ENCODE measurements at regions not wholly inside any gene's neighbourhood (a gene's known extent, or its start where the extent isn't known, plus 50 kb on each side); places are given as distances from the start of the nearest gene placed in this dataset.
A peak's percentile ranks its signal among the peaks of the same experiment; 100 is the strongest.

DNA sequence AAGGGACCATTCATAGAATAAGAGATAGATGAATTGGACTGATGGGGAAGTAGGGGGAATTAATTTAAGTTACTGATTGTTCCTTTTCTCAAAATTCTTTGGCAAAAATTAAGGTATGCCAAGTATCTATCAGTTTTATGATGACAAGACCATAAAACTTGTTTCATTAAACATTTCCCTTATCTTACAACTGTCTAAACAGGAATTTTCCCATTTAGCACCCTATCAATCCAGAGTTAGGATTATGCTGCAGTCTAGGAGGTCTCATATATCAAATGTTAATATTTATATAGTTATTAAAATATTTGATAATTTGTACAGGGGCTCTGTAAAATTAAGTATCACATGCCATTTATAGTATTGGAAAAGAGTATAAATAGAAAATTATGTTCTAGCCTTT, 51.5 kb upstream of the ARID1B start:
- TF ChIP-seq, protein P1, sequence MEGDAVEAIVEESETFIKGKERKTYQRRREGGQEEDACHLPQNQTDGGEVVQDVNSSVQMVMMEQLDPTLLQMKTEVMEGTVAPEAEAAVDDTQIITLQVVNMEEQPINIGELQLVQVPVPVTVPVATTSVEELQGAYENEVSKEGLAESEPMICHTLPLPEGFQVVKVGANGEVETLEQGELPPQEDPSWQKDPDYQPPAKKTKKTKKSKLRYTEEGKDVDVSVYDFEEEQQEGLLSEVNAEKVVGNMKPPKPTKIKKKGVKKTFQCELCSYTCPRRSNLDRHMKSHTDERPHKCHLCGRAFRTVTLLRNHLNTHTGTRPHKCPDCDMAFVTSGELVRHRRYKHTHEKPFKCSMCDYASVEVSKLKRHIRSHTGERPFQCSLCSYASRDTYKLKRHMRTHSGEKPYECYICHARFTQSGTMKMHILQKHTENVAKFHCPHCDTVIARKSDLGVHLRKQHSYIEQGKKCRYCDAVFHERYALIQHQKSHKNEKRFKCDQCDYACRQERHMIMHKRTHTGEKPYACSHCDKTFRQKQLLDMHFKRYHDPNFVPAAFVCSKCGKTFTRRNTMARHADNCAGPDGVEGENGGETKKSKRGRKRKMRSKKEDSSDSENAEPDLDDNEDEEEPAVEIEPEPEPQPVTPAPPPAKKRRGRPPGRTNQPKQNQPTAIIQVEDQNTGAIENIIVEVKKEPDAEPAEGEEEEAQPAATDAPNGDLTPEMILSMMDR (IDR thresholded peaks at IDR 0.05) = no peak
- TF ChIP-seq POLR2A (IDR thresholded peaks at IDR 0.05) = no peak
- TF ChIP-seq EP300 (IDR thresholded peaks at IDR 0.05) = no peak
- no peak for TF ChIP-seq POLR2AphosphoS5 (IDR thresholded peaks at IDR 0.05)
- no peaks in the 10 kb centered on the region for H3K27me3 ChIP-seq
- DNase-seq (ENCODE audit: low spot score in 2 of 2) = no peak
- H3K9me3 ChIP-seq = no peaks in the 10 kb centered on the region
- peaks cover 15% of the 10 kb centered on the region for H3K4me1 ChIP-seq
- no peak overlapping the region for H3K27ac ChIP-seq
- no peaks in the 10 kb centered on the region for H3K36me3 ChIP-seq
- H3K4me3 ChIP-seq = no peak overlapping the region

DNA sequence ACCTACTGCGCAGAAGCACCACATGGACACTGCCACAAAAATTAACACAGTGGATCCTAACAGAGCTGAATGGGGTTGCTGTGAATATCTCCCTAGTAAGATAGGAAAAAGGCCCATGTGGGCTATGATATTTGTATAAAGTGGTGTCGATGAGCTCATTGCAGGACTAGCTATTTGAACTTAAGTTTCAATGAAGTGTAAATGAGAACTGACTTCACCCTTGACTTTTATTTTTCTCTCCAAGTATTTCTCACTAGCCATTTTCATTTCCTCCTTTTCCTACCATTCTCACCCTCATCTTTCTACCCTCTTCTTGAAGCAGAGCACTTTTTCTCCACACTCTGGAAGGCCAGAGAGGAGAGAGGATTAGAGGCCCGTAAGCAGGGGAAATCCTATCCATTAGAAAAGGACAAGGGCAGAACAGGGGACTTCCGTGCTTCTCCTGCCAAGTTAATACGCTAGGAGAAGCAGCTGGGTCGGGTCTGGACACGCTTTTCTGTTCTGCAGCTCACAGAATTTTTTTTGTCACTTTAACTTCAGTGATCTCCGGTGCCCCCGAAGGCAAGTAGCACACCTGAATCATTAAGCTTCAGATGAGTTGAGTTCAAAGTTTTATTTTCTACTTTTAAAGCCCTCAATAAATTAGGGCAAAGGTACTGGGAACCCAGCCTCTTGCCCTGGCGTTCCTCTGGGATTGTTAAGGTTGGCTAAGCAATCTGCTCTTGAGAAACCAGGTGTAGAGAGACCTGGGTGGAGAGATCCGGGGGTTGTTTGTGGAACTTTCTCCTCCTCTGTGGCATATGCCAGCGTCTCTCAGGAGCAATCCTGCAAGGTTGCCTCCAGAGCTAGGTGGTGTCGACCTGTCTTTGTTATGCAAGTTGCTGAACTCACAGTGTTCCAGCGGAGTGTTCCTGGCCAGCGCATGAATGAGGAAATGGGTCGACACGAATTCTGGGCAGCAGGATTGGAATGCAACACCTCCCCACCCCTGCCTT, 56.2 kb upstream of the ARID1B start:
- peak overlapping the region; percentile 97 for H3K27ac ChIP-seq
- WGBS = 31% methylated on average over 17 of the region's 17 CpGs
- TF ChIP-seq, protein P1 (IDR thresholded peaks at IDR 0.05) = no peak
- TF ChIP-seq POLR2AphosphoS5 (IDR thresholded peaks at IDR 0.05) = no peak
- no peak for TF ChIP-seq POLR2A (IDR thresholded peaks at IDR 0.05)
- H3K27me3 ChIP-seq = no peaks in the 10 kb centered on the region
- H3K36me3 ChIP-seq = no peaks in the 10 kb centered on the region
- no peak for DNase-seq (ENCODE audit: low spot score in 2 of 2)
- H3K4me1 ChIP-seq = peaks cover 39% of the 10 kb centered on the region
- H3K4me3 ChIP-seq = peak overlapping the region; percentile 44
- H3K9me3 ChIP-seq = no peaks in the 10 kb centered on the region

DNA sequence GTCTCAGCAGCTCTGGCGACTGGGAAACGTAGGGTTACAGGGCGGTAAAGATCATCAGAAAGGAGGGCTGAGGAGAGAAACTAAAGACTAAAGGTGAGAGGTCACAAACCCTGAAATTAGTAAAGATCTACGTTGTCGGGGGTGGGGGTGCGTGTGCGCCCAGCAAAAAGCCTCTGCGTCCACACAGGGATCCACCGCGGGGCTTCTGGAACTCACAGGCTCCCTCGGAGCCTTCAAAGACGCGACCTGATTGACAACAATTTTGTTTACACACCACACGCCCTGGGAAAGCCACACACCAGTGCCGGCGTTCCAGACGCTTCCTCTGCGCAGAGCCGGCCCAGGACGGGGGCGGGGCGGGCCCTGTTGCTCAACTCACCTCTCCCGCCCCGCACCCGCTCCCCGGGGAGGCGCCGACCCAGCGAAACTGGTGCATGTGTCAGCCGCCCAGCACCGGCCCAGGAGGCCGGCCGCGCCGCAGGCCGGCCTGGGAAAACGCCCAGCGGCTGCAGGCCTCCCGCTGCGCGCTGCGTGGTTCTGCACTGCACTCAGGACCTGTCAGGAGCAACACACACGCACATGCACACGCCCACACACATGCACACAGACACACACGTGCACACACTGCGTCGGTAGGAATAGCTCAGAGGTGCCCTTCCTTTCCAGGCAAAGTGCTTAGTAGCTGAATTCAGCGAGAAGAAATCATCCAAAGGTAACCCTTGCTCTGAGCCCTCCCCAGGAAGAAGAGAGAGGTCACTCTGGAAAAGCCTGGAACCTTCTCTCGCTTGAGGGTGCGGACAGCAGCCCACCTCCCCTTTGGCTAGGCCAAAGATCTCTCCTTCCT, 57.2 kb upstream of the ARID1B start:
- H3K4me3 ChIP-seq = peak overlapping the region; percentile 44
- peaks cover 43% of the 10 kb centered on the region for H3K4me1 ChIP-seq
- peak; percentile 95 to 97 for DNase-seq (ENCODE audit: low spot score in 2 of 2)
- no peaks in the 10 kb centered on the region for H3K27me3 ChIP-seq
- TF ChIP-seq, protein P1 (IDR thresholded peaks at IDR 0.05) = no peak
- TF ChIP-seq EP300 (IDR thresholded peaks at IDR 0.05) (no peak), POLR2A (IDR thresholded peaks at IDR 0.05) (peak in 1 of 2 donors; percentile 36), POLR2AphosphoS5 (IDR thresholded peaks at IDR 0.05) (peak in 1 of 3 donors; percentile 85)
- H3K9me3 ChIP-seq = no peaks in the 10 kb centered on the region
- H3K27ac ChIP-seq = peak overlapping the region; percentile 97
- WGBS = 16% methylated on average over 15 of the region's 50 CpGs
- H3K36me3 ChIP-seq = no peaks in the 10 kb centered on the region

DNA sequence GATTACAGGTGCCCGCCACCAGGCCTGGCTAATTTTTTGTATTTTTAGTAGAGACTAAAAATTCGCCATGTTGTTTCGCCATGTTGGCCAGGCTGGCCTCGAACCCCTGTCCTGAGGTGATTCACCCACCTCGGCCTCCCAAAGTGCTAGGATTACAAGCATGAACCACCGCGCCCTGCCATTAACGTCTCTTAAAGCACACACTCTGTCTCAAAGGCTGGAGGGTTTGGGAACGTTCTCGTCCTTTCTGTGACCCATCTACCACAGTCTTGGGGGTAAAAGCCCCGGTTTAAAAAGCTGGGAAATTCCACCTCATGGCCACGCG, 57.8 kb upstream of the ARID1B start:
- TF ChIP-seq, protein P1 (IDR thresholded peaks at IDR 0.05) = no peak
- TF ChIP-seq POLR2A (IDR thresholded peaks at IDR 0.05) = no peak
- no peak for TF ChIP-seq EP300 (IDR thresholded peaks at IDR 0.05)
- TF ChIP-seq POLR2AphosphoS5 (IDR thresholded peaks at IDR 0.05) = no peak
- peak overlapping the region; percentile 44 for H3K4me3 ChIP-seq
- H3K27ac ChIP-seq = peak overlapping the region; percentile 97
- no peaks in the 10 kb centered on the region for H3K36me3 ChIP-seq
- no peak for DNase-seq (ENCODE audit: low spot score in 2 of 2)
- peaks cover 43% of the 10 kb centered on the region for H3K4me1 ChIP-seq
- 62% methylated on average over 13 of the region's 13 CpGs for WGBS
- no peaks in the 10 kb centered on the region for H3K9me3 ChIP-seq
- no peaks in the 10 kb centered on the region for H3K27me3 ChIP-seq

All from suprapubic skin (tissue), 4 donors.